Left cardiac atrium (tissue), 4 donors: ENCODE measurements at regions not wholly inside any gene's neighbourhood (a gene's known extent, or its start where the extent isn't known, plus 50 kb on each side); places are given as distances from the start of the nearest gene placed in this dataset.

Experiments used
- ATAC-seq, 2 donors: fragments of 200-7000 bp; cut with Tn5 transposase; one replicate each; pipeline ENCODE4 v1.9.1; 2020; ENCODE audit warnings: mild to moderate bottlenecking in 2 of 2, moderate library complexity in 2 of 2
- DNase-seq: peaks from one replicate; pipeline ENCODE4 v3.0.0-alpha.2; 2020
- intact Hi-C, 2 donors: fragments of 100-400 bp; cut with DNase I; formaldehyde crosslinking; loops; one replicate each; pipeline versions ENCODE4 v1.14.1 to v1.15.1; 2022 to 2023
- donor health status: DM: no; HTN: yes; CAD: no.
- donor health status: DM: no; HTN: yes; CAD: no; lungs with severe emphysema.
- donor health status: DM: yes; HTN: yes; CAD: no.
- donor health status: Dilated cardiomyopathy.

DNA sequence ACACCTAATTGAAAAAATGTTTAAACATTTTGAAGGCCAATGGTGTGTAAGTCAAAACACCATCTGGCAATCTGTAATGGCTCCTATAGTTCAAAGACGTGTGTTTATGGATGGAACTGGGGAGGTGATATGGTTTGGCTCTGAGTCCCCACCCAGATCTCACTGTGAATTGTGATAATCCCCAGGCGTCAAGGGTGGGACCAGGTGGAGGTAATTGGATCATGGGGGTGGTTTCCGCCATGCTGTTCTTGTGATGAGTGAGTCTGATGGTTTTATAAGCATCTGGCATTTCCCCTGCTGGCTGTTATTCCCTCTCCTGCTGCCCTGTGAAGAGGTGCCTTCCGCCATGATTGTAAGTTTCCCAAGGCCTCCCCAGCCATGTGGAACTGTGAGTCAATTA is 52.2 kb downstream of the ADRA2C start:
- DNase-seq (no peak), ATAC-seq (no peak)
- intact Hi-C loops, result no loop called here

DNA sequence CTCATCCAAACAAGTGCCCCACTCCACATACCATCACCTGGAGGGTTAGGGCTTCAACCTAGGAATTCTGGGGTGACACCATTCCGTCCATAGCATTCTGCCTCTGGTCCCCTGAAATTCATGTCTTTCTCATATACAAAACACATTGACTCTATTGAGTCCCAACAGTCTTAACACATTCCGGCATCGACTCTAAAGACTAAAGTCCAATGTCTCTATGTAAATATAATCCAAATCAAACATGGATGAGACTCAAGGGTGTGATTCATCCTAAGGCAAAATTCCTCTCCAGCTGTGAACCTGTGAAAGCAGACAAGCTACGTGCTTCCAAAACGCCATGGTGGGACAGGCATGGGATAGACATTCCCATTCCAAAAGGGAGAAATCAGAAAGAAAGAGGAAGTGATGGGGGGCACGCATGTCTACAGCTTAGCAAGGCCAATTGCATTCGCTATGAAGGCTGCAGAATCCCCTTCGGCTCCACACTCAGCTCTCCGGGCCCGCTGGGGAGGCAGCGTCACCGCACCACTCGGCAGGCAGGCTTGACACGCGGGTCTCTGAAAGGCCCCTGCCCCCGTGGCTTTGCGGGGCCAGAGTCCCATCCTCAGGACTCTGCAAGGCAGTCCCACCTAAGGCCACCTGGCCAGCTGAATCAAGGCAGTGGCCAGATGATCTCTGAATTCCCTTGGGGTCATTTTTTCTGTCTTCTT is 53.2 kb downstream of the ADRA2C start:
- DNase-seq (peak; percentile 12), ATAC-seq (no peak)
- intact Hi-C loops, result no loop called here

DNA sequence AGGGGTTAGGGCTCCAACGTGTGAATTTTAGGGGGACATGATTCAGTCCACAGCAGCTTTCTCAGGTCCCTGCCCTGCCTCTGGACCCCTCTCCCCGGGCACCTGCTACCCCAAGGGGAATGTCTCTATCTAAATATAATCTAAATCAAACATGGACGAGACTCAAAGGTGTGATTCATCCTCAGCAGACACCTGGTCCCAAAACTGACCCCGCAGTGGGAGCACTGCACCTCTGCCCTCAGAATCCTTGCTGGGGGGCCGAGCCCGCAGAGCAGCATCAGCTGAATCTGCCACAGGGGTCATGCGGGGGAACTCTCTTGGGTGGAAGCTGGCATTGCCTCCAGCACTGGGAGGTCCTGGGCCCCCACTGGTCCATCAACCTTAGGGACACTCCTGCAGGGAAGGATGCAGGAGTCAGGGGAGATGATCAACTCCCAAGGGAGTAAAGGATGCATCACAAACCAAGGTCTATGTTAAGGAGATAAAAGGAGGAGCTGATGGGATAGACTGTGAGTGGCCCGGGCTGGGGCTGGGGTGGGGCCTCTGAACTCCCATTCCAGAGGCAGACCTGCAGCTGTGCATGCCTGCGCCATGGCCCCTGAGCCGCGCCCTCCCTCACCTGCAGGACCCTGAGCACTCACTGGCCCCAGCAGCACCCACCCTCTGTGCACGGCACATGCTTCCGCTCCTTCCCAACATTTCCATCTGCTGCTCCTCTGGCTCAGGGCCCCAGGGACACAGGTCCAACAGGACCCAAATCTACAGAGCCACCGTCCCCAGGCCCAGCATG is 54.0 kb downstream of the ADRA2C start:
- DNase-seq (peak; percentile 12), ATAC-seq (no peak)
- intact Hi-C loops, result no loop called here

DNA sequence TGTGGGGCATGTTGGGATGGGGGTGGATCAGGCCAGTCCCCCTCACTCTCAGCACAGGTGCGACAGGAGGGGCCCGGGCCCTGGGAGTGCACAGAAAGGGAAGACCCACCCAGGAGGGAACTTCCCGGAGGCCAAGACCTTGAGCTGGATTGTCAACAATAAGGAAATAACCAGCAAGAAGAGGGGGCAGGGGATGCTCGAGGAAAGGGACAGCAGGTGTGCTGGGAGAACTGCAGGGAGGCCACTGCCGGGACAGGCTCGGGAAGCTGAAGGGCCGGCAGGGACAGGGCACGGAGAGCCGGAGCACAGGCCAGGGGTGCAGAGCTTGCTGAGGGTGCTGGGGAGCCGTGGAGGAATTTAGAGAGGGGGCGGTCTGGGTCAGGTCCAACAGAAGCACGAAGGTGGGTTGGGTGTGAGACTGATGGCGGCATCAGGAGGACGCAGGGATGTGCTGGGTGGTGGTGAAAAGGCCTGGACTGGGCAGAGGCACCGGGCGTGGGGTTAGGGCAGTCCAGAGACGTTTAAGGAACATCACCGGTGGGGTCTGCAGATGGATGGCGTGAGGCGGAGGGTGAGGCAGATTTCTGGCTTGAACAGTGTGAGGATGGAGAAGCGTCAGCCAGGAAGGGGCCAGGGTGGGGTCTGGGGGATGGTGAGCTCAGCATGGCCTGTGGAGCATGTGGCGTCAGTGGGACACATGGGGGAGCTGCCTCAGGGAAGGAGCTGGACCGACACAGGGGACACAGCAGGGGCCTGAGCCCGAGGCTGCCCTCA is 54.8 kb downstream of the ADRA2C start:
- peak; percentile 7 for DNase-seq
- intact Hi-C loops, result no loop called here
- ATAC-seq, result no peak

DNA sequence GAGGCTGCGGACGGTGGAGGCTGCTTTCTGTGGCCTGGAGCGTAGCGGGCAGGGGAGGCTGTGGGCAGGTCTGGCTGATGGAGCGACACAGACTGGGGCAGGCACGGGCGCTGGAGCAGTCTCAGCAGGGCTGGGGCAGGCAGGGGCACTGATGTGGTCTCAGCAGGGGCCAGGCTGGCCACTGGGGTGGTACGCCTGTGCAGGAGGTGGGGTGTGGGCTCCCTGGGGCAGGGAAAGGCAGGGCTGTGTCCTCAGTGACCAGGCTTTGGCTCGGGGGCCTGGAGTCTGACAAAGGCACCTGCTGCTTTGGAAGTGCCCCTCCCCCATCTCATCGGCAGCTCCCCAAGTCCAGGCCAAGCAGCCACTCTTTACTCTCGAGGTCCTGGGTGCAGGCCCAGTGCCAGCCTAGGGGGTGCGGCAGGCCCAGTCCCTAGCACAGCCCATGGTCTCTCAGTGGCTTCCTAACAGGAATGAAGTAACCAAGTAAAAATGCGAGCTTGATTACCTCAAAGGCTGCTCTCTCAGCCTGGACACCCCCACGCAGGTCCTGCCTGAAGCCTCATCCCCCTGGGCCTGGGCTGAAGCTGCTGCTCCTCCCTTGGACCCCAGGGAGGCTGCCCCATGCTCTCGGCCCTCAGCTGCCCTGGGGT is 55.5 kb downstream of the ADRA2C start:
- DNase-seq (peak; percentile 15), ATAC-seq (peak in 1 of 2 donors; percentile 30)
- intact Hi-C loops, result no loop called here

DNA sequence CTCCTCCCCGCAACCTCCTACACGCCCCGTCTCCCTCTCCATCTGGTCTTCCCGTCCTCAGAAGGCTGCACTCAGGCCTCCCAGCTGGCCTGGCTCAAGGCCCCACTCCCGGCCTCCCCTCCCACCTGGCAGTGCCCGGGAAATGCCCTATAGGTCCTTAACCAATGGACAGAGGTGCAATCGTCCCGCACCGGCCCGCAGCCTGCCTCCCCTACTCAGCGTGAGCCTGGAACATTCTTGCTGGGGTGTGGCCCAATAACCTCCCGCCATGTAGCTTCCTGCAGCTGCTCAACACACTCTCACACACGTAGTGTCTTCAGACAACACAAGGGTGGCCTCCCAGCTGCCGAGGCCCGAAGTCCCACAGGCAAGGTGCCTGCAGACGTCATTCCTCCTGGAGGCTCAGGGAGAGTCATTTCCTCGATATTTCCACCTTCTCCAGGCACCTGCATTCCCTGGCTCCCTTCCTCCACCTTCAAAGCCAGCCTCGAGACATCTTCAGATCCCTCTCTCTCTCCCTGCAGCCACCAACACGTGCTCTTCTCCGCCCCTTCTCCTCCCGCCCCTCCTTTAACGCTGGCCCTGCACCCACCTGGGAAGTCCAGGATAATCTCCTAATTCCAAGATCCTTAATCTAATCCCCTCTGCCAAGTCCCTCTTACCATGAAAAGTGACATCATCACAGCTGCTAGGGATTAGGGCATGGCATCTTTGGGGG is 56.2 kb downstream of the ADRA2C start:
- peak; percentile 10 for DNase-seq
- intact Hi-C loops, result no loop called here
- ATAC-seq, result no peak

DNA sequence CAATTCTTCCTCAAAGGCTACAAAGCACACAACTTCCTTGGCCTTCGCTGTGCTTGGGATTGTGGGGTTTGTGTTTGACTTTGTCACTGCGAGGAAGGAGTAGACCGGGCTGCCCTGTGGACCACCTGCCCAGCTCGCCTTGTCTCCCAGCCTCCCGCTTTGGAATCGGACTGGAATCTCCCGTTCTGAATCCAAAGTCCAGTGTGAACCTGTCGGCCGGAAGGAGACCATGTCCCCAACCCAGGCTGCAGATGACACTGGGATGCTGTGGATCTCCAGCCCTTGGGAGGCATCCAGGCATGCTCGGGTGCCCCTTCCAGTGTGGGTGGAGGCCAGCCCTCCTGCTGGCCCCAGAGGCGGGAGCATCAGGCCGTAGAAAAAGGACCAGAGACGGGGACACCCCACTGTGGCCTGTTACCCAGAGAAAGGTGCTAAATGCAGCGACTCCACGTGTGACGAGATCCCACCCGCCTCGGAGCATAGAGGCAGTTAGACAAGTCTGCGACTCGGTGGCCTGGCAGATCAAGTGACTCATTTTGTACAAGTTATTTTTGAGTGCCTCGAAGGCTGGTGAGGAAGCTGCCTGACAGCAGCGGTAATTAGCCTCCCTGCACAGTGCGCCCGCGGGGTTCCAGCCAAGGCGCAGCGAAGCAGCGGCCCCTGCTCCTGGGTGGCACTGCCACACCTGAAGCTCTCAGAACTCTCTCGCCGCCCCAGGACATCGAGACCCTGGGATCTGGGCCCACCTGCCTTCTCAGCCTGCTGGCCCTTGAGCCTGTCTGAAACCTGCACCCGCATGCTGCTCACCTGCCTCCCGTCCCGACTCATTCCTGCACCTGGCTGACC is 57.5 kb downstream of the ADRA2C start:
- peak; percentile 10 for DNase-seq
- ATAC-seq, result no peak

DNA sequence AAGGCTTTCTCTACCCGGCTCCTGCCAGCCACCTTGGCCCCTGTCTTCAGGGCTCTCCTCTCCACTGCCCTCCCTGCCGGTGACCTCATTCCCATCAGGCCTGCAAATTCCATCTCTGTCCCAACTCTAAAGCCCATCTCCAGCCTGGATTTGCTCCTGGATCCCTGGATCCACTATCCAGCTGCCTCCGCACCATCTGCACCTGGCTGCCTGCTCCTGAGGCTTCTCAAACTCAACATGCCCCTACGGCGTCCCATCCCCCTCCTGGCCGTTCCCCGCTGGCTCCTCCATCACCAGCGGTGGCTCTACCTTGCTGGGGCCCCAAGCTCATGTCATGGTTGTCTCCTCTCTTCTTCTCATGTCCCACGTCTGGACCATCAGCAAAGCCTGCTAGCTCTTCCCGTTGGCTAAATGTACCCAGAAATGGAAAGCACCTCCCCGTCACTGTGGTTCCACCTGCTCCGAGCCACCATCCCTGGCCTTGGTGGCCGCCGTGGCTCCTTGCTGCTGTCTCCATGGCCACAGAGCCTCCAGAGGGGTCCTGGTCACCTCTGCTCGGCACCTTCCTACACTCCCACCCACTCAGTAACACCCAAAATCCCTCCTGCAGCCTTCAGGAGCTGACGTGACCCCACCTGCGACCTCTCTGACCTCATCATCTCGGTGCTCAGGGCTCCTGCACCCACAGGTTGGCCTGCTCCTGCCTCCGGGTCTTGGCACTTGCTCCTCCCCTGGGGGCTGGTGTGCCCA is 58.5 kb downstream of the ADRA2C start:
- intact Hi-C loops, result no loop called here
- DNase-seq, result peak; percentile 6
- ATAC-seq, result no peak

More for the DNA sequence above, 57.5 kb downstream of the ADRA2C start:
- intact Hi-C loops, result no loop called here

DNA sequence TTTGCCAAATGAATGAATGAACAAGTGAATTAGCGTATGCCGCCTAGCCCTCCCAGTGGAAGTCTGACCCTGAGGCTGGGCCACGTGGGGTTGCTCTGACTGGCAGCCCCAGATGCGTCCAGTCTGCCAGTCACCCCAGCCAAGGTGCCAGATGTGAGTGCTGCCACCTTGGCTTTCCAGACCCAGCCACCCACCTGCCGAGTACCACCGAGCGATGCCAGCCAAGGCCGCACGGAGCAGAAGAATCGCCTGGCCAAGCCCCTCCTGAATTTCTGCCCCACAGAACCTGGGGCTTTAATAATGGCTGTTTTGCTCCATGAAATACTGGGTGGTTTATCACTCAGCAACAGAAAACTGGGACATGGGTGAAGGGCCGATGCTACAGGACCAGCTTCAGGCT is 59.3 kb downstream of the ADRA2C start:
- DNase-seq (peak; percentile 8), ATAC-seq (no peak)
- intact Hi-C loops, result no loop called here

DNA sequence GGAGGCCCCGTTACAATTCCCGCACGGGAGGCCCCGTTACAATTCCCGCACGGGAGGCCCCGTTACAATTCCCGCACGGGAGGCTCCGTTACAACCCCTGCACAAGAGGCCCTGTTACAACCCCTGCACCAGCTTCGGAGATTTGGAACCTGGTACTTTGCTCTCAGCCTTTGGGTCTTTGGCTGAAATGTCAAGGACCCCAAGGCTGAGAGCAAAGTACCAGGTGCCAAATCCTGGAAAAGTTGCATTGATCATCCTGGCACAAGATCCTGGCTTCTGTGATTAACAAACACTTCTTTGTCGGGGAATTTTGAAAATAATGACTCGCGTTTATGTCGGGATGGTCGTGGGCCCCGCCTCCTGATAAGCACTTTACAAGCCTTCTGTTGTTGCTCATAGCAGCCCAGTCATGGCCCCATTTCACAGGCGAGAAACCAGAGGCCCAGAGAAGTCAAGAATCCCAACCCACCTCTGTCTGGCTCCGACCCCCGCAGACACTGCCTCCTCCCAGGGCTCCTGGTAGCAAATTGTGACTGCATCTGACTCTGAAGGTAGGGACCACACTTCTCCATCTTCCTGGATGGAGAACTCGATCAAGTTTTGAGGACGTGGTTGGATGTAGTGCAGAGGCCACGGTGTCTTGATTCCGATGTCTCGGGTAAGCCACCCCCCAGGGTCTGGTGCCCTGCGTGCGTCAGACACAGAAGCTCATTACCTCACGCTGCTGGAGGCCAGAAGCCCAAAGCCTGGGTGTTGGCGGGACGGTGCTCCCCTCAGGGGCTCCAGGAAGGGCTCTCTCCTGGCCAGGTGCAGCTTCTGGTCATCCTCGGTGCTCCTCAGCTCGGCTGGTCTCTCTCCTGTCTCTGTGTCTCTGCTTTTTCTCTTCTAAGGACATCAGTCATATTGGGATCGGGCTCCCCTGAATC is 60.3 kb downstream of the ADRA2C start:
- DNase-seq, result peak; percentile 14
- intact Hi-C loops, result no loop called here
- ATAC-seq, result no peak

DNA sequence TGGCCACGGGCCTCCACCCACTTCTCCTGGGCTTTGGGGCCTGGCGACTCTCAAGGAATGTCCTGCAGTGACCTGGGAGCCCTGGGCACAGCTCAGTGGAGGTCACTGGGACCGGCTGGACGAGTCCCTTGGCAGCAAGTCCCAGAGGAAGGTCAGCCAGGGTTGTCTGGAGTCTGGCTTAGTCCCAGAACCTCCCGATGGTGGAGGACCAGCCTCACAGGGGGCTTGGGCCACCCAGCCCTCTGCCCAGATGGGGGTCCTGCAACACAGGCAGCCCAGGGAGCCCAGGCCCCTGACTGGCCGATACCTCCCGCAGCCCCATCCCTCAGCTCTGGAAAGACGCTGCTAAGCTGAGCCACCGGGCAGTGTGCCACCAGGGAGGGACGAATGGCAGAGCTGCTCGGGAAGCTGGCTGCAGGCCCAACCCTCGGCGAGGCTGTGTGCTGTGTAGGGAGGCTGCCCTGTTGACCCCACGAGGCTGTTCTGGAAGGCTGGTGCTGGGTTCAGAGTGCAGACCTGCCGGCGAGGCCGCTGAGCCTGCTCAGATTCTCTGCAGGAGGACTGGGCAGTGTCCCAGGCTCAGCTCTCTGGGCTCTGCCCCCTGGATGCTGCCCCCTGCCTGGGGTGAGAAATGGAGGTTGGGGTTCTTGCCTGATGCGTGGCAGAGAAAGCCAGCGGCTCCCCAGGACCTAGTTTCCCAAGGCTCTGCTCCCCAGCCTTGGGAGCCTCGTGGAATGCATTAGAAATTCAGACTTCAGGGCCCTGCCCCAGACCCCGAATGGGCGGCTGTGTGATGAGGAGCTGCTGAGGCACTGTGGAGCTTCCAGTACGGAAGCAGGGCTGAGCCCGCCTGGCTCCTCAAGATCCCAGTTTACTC is 61.7 kb downstream of the ADRA2C start:
- intact Hi-C loops, result no loop called here
- DNase-seq (peak; percentile 89), ATAC-seq (peak; percentile 92 to 95)

DNA sequence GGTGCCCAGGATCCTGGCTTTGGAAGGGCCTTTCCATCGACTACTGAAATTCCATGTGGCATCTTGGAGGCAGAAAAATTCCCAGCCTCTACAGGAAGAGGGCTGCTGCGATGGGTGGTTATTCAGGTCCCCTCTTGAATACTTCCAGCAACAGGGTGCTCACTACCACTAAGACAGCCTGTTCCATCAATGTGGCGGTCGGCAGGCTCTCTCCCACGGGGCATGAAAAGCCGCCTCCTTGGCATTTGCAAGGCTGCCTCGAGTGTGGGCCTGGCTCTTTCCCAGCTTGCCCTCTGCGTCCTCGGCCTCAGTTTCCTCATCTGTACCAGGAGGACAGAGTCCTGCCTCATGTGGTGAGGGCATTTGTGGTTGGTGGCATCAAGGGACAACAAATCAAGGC is 62.4 kb downstream of the ADRA2C start:
- DNase-seq, result peak; percentile 4

DNA sequence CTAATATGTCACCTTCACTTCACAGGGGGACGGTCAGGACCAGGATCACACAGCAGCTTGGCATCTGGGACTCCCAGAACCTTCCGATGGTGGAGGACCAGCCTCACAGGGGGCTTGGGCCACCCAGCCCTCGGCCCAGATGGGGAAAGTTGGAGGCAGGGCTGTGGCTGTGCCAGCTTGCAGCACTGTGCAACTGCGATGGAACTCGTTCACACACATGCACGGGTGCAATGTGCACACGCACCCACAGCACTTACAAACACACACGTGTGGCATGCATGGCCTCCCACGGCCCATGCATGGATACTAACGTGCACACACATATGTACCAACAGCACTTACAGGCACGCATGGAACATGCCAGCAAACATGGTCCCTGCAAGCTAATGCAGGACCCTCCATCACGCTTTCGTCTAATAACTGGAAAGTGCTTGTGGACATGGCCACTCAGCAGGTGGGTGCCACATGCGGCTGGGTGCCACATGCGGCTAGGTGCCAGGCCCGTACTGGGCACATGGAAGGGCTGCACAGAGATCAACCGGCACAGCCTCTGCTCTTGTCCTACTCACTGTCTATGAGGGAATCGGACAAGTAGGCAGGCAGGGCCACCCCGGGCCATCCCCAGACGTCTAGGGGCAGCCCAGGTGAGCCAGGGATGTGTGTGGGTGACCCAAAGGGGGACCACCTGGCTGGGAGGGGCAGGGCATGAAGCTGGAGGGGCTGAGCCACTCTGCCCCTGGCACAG is 63.2 kb downstream of the ADRA2C start:
- no peak for ATAC-seq
- intact Hi-C loops, result no loop called here
- peak; percentile 9 for DNase-seq

More for the DNA sequence above, 62.4 kb downstream of the ADRA2C start:
- intact Hi-C loops, result no loop called here
- no peak for ATAC-seq

DNA sequence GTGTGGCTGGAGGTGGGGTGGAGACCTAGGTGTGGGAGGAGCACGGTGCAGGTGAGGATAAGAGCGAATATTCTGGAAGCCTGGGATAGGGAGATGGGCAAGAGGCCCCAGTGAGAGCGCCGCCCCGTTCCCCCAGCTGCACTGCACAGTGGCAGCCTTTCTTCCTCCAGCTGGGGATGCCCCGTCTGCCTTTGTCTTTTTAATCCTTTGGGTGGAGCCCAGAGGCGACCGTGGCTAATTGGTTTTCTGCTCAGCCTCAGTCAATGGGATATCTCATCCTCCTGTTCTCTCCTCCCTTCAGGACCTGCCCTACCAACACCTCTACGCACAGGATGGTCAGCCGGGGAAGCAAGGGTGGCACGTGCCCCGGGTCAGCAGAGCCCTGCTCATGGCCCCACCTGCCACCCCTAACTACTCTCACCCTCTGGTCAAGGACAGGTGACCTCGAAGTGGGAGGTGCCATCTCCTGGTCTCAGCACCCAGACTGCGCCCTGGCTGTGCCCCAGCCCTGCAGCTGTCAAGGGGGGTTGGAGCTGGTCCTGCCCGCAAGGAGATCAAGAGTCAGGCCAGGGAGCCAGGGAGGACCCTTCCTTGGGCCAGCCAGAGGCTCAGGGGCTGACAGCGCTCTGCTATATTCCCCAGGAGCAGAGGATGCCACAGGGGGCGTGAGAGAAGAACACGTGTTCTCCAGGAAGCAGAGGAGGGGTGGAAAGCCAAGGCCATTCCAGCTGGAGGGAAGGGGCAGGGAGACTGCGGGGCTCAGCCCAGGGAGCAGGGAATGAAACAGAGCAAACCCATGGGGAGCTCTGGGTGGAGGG is 64.0 kb downstream of the ADRA2C start:
- peak; percentile 10 for DNase-seq
- intact Hi-C loops, result no loop called here
- no peak for ATAC-seq
